GM18519 (cell line): ENCODE measurements at regions not wholly inside any gene's neighbourhood (a gene's known extent, or its start where the extent isn't known, plus 50 kb on each side); places are given as distances from the start of the nearest gene placed in this dataset.

Experiments used
- ATAC-seq: cut with Tn5 transposase; IDR thresholded peaks from one replicate; pipeline ENCODE4 v1.9.1; 2021; ENCODE audit warnings: mild to moderate bottlenecking, moderate library complexity; ENCODE audit not compliant: unreplicated experiment, low FRiP score

DNA sequence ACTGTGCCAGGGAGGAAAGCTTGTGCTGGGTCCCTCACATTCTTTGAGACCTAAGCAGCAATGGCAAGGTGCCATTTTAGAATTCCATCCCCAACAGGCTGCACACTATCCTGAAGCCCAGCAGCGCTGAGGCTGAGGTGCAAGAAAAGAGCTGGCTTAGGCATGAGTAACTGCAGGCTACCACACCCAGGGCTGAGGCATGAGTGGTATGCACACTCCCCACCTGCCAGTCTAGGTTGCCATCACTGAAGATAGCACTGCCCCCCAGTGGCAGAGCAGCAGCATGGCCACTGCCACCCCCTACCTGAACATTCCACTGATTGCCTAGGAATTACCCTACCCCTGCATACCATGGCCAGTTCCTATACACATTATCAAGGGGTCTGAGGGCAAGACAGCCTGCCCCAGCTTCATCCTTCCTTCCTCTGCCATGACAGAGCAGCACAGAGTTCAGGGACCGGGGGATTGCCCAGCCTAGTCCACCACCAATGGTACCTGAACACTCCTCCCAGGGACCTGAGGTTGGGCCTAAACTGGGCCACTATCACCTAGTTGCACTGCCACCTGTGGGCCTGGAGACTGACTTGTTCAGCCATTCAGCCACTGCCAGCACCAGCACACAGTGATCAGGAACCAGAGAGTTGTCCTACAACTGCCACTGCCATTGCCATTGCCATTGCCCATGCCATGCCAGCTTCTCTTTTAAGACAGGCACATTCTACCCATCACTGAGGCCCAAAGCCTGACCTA is 129.8 kb downstream of the SATB1 start:
- ATAC-seq = peak; percentile 95

DNA sequence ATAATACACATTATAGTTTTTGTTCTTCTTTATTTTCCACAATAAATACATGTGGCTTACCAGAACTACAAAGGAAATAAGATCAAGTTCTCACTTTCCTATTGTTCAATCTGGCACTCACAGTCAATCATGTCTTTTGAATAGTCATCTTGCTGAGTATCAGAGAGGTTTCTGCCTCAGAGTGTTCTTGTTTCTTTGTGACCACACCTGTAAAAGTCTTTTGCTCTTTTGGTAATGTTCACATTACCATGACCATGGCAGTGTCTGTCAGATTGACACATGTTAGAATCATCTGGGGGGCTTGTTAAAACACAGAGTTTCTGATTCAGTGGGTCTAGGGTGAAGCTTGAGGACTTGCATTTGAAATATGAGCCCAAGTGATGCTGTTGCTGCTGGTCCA is 135.0 kb downstream of the SATB1 start:
- ATAC-seq = no peak

DNA sequence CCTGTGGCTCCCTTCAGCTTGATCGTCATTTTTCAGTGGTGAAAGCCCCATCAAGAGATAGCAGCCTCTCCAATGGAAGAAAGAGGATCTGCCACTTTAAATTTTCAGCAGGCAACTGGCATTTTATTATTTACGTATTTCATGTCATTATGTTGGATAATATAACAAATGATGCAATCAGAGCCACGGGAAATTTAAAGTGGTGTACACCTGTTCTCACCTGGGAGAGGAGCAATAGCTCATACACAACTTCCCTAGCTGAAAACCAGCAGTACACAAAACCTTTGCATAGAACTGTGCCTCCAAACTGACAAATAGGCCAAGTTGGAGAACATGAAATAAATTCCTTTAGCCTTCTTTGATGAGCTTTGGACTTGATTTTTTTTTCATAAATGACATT is 136.9 kb downstream of the SATB1 start:
- no peak for ATAC-seq

DNA sequence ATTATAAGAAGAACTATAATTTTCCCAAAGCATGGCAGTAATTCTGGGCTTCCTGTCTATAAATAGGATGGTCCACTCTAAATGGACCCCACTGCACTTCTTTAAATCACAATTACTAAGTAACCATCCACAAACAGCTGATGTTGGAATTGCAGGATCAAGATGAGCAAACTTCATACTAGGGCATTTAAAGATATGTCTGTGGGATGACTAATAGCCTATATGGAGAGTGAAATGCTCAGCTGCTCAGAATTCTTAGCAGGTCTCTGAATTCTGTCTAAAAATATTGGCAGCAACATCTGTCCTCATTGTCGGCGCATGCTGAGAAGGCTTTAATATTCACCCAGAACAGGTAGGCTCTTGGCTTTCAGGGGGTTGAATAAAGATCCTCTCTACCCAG is 140.4 kb downstream of the SATB1 start:
- no peak for ATAC-seq

DNA sequence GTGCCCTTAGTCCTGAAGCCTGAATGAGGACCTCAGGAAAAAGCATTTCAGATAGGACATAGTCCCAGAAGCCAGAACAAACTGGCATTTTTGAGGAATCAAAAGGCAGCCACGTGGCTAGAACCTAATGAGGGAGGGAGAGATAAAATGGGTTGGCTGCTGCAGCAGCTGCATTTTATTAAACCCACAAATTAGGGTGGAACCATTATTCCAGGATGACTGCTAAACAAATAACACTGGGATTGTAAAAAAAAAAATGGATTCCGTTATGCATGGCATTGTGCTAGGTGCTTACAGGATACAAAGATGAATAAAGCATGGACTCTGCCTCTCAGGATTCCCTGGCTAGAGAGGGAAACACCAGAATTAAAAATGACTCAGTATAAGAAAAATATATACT is 141.5 kb downstream of the SATB1 start:
- ATAC-seq = no peak

DNA sequence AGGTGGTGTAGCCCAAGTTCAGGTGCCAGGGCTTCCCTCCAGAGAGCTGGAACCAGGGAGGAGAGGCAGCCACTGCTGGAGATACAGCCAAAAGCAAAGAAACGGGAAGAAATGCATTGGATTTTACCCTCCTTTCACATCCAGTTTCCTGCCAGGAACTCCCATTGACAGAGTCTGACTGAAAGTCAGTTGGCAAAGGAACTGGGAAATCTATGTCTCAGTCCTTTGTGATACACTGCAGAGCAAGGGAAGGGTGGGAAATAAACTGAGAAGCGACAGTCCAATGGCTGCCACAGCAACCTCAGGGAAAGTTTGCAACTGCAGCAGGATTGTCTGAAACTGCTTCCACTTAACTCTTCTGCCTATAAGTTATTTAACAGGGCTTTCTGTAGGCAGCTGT is 142.6 kb downstream of the SATB1 start:
- ATAC-seq = no peak

DNA sequence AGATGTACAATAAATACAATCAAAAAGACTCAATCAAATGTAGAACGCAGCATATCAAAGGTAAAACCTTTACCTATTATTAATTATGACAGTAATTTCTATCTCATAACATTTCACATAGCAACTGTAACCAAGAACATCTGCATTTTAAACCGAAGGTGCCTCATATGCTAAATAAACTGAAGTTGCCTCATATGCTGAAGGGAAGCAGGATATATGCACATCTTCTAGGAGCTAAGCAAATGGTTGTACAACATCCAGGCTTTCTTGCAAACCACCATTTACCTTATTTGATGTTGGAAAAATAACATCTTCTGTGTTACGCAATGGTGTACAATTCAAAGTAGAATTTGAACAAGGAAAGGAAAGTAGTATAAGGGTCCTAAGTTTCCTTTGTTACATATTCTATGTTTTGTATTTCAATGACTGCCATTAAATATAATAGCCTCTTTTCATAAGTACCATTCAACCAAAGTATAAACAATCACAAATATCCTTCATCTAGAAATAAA is 145.9 kb downstream of the SATB1 start:
- no peak for ATAC-seq

DNA sequence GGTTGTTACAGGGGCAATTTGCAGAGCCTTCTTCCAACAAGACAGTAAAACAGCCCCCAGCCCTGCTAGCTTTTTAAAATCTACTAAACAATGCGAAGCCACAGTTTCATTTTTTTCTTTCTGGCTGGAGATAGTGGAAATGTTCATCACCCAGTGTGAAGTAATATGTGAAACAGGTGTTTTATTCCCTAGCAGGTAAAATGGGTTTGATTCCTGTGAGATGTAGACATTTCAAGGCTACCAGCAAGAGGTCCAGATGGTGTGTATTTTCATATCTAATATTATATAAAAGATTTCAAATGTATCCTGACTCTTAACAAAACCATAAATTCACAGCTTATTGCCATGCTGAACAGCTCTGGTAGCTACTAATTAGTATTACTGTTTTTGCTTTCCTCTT is 160.3 kb downstream of the SATB1 start:
- ATAC-seq = no peak

DNA sequence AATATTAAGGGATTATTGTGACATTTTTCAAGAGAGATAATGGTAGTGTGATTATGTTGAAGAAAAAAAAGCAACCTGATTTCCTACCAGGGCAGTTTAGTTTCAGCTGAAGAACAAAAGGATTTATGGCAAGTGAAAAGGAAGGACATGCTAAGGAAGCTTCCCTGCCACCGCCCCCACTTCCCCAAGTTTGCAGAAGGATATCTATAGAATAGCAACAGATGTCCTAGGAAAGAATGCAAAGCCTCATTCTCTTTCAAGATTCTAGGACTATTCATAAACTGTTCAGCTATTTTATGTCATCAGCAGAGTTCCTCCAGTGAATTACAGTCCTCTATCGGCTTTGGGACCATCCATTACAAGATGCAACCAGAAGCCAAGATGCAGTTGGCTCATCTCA is 160.8 kb downstream of the SATB1 start:
- ATAC-seq = no peak

DNA sequence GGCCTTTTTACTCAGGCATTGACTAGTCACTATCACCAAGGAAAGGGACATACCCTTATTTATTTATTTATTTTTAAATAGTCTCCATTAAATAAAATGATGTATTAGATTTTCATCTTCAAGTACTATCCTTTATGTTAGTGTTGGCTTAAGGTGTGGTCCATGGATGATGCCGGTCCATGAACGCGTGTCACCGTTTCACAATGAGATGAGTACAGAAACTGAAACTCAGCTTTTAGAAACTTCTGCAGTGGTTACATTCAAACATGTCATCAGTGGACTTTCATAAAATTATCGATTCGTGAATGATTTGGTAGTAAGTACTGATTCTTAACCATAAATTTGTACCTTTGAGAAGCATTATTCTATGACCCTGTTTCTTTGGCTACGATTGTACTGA is 166.6 kb downstream of the SATB1 start:
- no peak for ATAC-seq

DNA sequence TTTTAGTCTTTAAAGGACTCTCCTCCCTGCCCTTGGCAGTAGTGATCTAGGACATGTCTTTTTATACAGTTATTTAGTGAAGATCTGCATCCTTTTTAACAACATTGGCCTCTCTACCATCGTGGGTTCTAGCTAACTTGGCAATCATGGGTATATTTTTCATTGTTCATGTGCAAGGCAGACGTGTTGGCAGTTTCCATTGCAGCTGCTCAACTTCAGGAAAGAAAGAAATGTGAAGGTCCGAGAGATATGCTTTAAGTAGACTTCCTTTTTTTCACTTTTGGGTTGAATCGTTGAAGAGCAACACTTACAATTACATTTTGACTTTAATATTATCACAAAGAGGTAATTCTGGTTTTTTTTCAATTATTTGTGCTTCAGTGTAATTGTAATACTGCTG is 172.6 kb downstream of the SATB1 start:
- no peak for ATAC-seq

DNA sequence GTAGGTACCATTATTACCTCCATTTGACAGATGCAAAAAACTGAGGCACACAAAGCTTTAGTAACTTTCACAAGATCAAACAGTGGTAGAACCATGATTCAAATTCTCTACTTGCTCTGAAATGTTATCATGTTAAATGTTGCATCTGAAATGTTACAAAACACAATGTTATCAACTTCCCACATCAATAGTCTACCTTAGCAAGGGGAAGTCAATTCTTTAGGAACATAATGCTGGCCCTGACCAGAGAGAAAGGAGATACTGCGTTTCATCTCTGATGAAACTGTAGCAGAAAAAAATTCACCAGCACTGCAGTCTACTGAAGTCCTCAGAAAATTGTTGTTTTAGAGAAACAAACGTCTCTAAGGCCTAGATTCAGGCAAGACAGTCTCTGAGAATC is 174.1 kb downstream of the SATB1 start:
- ATAC-seq = no peak

DNA sequence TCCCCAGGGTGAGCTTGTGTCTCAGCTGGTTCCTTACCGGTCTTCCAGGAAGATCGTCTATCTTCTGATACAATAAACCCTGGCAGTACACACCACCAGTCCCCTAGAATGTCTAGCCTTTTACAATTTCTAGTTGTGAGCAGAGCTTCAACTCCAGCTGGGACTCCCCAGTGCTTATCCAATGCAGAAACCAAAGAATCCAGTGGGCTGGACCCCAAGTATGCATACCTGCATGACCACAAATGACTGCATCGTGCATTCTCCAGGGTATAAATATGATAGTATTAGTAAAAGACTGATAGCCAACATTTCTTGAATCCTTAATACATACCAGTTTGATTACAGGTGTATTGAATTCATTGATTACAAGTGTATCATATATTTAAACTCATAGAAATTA is 176.0 kb downstream of the SATB1 start:
- ATAC-seq = no peak

DNA sequence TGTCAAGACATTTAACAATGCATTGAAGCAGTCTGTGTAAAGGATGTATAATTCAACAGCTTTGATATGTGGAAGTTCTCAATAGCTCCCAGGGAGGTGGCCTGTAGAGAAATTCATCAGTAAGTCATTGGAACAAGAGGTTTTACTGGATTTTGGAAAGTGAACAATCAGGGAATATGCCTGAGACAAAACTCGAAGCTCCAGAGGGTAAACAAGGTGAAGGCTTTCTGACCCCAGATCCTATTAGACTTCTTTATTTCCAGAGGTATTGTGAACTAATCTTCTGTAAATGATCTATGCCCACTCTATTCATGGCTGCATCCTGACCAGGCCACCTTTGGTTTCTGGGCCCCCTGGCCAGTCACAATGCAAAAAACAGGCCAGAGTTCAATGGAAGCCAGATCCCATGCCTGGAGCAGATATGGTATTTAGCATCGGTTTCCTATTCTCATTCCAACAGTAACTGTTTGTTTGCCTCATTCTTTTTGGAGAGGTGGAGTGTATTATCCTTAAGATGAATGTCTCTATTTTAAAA is 177.3 kb downstream of the SATB1 start:
- ATAC-seq = no peak

DNA sequence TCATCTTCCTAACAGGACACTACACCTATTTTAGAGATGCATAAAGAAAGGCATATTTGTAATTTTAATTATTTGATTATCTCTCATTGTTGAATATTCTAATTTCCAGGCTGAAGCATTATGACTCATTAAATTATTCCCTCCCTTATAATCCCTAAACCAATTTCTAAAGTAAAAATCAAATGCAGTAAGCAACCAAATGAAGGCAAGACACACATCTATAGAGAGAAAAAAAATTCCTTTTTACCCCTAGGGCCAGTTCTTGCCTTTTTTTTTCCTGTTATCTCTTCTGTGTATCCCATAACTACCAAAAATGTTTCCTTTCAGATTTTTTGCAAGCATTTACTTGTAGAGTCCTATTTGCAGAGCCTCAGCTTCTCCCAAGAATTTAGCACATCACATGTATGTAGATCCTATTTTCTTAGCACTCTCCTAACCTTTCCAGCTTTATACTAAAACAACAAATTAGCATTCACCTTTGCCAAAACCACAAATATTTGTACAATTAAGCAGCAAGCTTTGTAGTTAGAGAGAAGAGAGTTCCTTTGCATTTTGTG is 177.9 kb downstream of the SATB1 start:
- ATAC-seq = no peak

DNA sequence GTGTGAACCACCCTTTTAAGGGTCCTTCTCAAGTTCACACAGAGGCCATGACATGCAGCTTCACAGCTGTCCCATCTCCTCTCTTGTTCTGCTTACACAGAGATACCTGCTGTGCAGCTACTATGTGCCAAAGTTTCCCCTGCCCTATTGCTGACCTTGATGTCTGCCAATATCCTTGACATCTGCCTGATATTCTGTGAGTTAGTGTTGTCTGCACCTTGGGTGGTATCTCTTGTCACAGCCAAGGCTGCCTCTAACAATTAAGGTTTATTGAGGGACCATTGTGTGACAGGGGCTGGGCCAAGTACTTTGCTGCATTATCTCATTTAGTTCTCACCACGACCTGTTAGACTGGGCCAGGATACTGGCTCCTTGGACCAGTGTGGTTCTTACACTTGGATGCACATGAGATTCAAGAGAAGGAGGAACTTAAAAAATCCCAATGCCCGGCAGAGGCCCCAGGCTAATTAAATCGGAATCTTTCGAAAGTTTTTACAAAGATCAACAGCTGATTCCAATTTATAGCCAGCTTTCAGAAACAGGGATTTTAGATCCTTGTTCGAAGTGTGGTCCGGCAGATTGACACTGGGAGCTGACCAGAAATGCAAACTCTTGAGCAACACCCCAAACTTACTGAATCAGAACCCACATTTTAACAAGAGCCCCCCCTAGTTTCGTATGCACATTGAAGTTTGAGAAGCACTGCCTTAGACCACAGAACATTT is 178.6 kb downstream of the SATB1 start:
- no peak for ATAC-seq

DNA sequence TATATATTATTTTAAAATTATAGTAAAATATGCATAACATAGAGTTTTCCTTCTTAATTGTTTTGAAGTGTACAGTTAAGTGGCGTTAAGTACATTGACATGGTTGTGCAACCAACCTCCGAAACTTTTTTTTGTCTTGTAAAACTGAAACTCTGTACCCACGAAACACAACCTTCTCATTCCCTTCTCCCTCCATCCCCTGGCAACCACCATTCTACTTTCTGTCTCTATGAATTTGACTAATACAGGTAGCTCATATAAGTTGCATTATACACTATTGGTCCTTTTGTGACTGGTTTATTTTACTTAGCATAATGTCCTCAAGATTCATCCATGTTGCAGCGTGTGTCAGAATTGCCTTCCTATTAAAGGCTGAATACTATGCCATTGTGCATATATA is 179.4 kb downstream of the SATB1 start:
- no peak for ATAC-seq

DNA sequence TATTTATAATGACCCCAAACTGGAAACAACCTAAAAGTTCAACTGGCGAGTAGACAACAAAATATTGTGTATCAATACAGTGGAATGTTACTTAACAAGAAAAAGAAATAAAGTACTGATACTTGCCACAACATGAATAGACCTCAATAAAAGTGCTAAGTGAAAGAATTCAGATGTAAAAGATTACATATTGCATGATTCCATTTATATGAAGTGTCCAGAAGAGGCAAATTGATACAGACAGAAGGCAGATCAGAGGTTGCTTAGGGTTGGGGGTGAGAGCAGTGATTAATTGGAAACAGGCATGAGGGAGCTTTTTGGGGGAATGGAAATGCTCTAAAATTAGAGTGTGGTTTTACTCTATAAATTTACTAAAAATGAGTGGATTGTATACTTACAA is 183.3 kb downstream of the SATB1 start:
- no peak for ATAC-seq

DNA sequence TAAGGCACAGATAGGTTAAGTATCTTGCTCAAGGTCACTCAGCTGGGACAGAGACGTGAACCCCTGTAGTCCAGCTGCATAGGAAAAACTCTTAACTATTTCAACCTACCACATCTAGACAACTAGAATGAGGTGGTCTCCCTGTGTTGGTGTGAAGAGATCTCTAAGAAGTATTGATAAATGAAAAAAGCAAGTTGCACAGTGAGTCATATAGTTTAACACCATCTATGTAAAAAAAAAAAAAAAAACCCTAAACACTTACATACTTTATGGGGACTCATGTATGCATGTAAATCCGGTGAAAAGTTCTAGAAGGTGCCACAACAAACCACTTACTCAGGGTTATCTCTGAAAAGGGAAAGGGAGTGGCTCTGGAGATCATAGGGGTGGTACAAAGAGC is 185.5 kb downstream of the SATB1 start:
- ATAC-seq = no peak

DNA sequence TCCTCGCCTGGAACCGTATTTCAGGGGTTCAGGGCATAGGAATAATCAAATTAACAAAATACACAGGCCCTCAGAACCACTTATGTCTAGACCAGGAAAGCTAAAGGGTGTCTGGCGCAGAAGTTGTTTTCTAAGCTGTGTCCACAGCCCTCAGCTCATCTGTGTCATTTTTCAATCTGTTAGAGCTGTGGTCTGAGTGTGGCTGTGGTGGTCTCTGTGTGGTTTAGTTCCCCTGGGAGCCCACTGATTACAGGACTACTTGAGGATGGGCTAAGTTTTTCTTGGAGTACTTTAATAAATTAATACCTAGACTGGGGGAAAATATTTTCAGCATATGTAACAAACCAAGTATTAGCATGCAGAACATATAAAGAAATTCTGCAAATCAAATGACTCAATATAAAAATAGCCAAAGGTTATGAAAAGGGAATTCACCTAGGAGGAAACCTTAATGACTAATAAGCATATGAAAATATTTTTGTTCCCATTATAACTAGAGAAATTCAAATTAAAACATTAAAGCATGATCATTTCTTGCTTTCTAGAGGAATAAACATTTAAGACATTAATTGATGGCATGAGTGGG is 186.3 kb downstream of the SATB1 start:
- no peak for ATAC-seq

DNA sequence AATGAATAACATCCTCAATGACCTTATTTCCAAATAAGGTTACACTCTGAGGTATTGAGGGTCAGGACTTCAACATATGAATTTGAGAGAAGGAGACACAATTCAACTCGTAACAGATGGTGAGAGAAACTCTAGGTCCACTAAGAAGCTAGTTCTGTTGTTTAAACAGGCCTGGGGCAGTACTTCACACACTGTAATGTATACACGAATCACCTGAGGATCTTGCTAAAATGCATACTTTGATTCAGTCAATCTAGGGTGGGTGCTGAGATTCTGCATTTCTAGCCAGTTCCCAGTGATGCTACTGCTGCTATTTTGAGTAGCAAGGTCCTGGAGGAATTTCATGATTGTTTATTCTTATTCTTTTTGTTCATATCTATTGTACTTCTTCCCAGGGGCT is 186.8 kb downstream of the SATB1 start:
- no peak for ATAC-seq
